ENCODE measurements at regions not wholly inside any gene's neighbourhood (a gene's known extent, or its start where the extent isn't known, plus 50 kb on each side); places are given as distances from the start of the nearest gene placed in this dataset.

DNA sequence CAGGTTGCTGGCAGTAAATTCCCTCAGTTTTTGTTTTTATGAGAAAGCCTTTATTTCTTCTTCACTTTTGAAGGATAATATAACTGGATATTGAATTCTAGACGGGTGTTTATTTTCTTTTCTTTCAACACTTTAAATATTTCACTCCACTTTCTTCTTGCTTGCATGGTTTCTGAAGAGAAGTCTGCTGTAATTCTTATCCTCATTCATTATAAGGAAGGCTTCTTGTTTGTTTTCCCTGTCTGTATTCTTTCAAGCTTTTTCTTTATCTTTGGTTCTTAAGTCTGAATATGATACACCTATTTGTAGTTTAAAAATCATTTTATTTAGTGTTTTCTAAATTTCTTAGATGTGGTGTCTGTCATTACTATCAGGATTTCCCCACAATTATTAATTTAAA, 1054.3 kb downstream of the TLE1 start:
- Histone ChIP-seq H2BK120ac (ENCODE audit: low read depth, low read length) (no peak overlapping the region), H3K27me3 (ENCODE audit: control insufficient read depth in 3 of 3, insufficient read depth in 3 of 3, low read depth in 1 of 3, low read length in 3 of 3) (no peaks in the 10 kb centered on the region), H4K91ac (ENCODE audit: low read depth, low read length, poor library complexity) (no peak overlapping the region), H3K4ac (ENCODE audit: low read length) (no peak overlapping the region), H3K36me3 (replicated peaks in 1 of 2; ENCODE audit: control insufficient read depth in 2 of 2, insufficient read depth in 2 of 2, low read length in 2 of 2) (no peaks in the 10 kb centered on the region), H2BK12ac (ENCODE audit: low read length) (no peak overlapping the region), H3K14ac (ENCODE audit: low read length) (no peak overlapping the region), H2AFZ (ENCODE audit: low read length) (no peak overlapping the region), H3K23ac (ENCODE audit: low read depth, low read length, poor library complexity) (no peak overlapping the region), H3K9me3 (replicated peaks in 1 of 2; ENCODE audit: control insufficient read depth in 2 of 2, insufficient read depth in 1 of 2, low read depth in 1 of 2, low read length in 2 of 2) (no peaks in the 10 kb centered on the region), H3K79me1 (ENCODE audit: low read depth, low read length) (no peaks in the 10 kb centered on the region), H3K4me2 (ENCODE audit: insufficient read depth, low read length, poor library complexity, severe bottlenecking) (no peak overlapping the region), H3K4me1 (ENCODE audit: control insufficient read depth in 2 of 2, insufficient read depth in 1 of 2, low read depth in 1 of 2, low read length in 2 of 2) (no peaks in the 10 kb centered on the region), H3K27ac (replicated peaks; ENCODE audit: low read length) (no peak overlapping the region), H3K9ac (ENCODE audit: low read depth, low read length, poor library complexity) (no peak overlapping the region), H4K8ac (ENCODE audit: low read depth, low read length) (no peak overlapping the region), H2BK5ac (ENCODE audit: low read length) (no peak overlapping the region), H3K18ac (ENCODE audit: low read length) (no peak overlapping the region), H2AK5ac (ENCODE audit: low read depth, low read length) (no peak overlapping the region), H3K4me3 (ENCODE audit: low read length in 2 of 2) (no peak overlapping the region), H2BK15ac (ENCODE audit: low read length) (no peak overlapping the region)
- no peak for DNase-seq (ENCODE audit: low spot score)
- no CpG with 5 or more reads among the region's 1 CpG for WGBS, 2 donors (ENCODE audit: extremely low coverage in 2 of 2, insufficient read length in 2 of 2, insufficient replicate concordance in 1 of 2)

DNA sequence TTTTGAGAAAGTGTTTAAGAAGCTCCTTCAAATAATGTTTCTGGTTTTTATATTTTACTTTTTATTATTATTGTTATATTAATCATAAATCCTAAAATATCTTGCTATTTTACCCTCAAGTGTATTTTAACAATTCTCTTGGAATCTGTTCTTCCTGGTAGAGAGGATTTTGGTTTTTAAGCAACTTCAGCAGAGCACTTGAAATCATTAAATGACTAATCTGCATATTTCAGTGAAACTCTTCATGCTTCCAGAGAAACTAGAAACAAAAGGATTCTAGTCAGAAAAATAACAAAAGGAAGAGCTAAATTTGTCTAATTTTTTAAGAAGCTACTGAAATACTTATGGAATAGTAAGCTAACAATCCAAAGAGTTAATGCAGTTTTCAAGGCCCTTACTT, 1057.3 kb downstream of the TLE1 start:
- H3K27ac ChIP-seq (replicated peaks; ENCODE audit: low read length), result no peak overlapping the region
- no peak for DNase-seq (ENCODE audit: low spot score)
- H3K9me3 ChIP-seq (replicated peaks in 1 of 2; ENCODE audit: control insufficient read depth in 2 of 2, insufficient read depth in 1 of 2, low read depth in 1 of 2, low read length in 2 of 2), result no peaks in the 10 kb centered on the region
- no peak overlapping the region for H4K8ac ChIP-seq (ENCODE audit: low read depth, low read length)
- no peak overlapping the region for H2BK5ac ChIP-seq (ENCODE audit: low read length)
- no peak overlapping the region for H2BK12ac ChIP-seq (ENCODE audit: low read length)
- H2AK5ac ChIP-seq (ENCODE audit: low read depth, low read length), result no peak overlapping the region
- no peak overlapping the region for H3K23ac ChIP-seq (ENCODE audit: low read depth, low read length, poor library complexity)
- H2AFZ ChIP-seq (ENCODE audit: low read length), result no peak overlapping the region
- no peak overlapping the region for H3K14ac ChIP-seq (ENCODE audit: low read length)
- no peaks in the 10 kb centered on the region for H3K36me3 ChIP-seq (replicated peaks in 1 of 2; ENCODE audit: control insufficient read depth in 2 of 2, insufficient read depth in 2 of 2, low read length in 2 of 2)
- no peak overlapping the region for H3K4me2 ChIP-seq (ENCODE audit: insufficient read depth, low read length, poor library complexity, severe bottlenecking)
- no peak overlapping the region for H3K18ac ChIP-seq (ENCODE audit: low read length)
- no peak overlapping the region for H3K9ac ChIP-seq (ENCODE audit: low read depth, low read length, poor library complexity)
- no peak overlapping the region for H3K4me3 ChIP-seq (ENCODE audit: low read length in 2 of 2)
- no peaks in the 10 kb centered on the region for H3K4me1 ChIP-seq (ENCODE audit: control insufficient read depth in 2 of 2, insufficient read depth in 1 of 2, low read depth in 1 of 2, low read length in 2 of 2)
- H4K91ac ChIP-seq (ENCODE audit: low read depth, low read length, poor library complexity), result no peak overlapping the region
- H3K27me3 ChIP-seq (ENCODE audit: control insufficient read depth in 3 of 3, insufficient read depth in 3 of 3, low read depth in 1 of 3, low read length in 3 of 3), result no peaks in the 10 kb centered on the region
- H2BK120ac ChIP-seq (ENCODE audit: low read depth, low read length), result no peak overlapping the region
- H3K79me1 ChIP-seq (ENCODE audit: low read depth, low read length), result no peaks in the 10 kb centered on the region
- H2BK15ac ChIP-seq (ENCODE audit: low read length), result no peak overlapping the region
- no peak overlapping the region for H3K4ac ChIP-seq (ENCODE audit: low read length)

DNA sequence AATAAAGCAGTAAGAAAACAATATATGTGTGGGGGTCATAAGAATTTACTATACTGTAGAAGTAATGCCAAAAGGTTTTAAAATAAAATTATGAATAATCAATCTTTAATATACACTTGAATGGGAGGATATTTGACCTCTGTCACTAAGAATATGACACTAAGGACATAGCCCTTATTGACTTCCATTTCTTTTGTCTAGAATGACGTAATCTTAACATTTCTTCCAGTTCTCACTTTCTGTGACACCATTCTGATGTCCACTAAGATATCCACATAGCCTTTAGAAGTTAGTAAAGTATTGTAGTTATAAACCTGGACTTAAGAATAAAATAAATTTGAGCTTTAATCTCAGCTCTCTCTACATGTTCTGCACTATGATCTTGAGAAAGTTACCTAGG, 1050.7 kb downstream of the TLE4 start:
- Histone ChIP-seq H2BK5ac (ENCODE audit: low read length) (no peak overlapping the region), H2BK15ac (ENCODE audit: low read length) (no peak overlapping the region), H3K14ac (ENCODE audit: low read length) (no peak overlapping the region), H2BK120ac (ENCODE audit: low read depth, low read length) (no peak overlapping the region), H3K27ac (replicated peaks; ENCODE audit: low read length) (no peak overlapping the region), H3K4me3 (ENCODE audit: low read length in 2 of 2) (no peak overlapping the region), H3K18ac (ENCODE audit: low read length) (no peak overlapping the region), H3K9me3 (replicated peaks in 1 of 2; ENCODE audit: control insufficient read depth in 2 of 2, insufficient read depth in 1 of 2, low read depth in 1 of 2, low read length in 2 of 2) (no peaks in the 10 kb centered on the region), H3K4me1 (ENCODE audit: control insufficient read depth in 2 of 2, insufficient read depth in 1 of 2, low read depth in 1 of 2, low read length in 2 of 2) (no peaks in the 10 kb centered on the region), H3K23ac (ENCODE audit: low read depth, low read length, poor library complexity) (no peak overlapping the region), H3K27me3 (ENCODE audit: control insufficient read depth in 3 of 3, insufficient read depth in 3 of 3, low read depth in 1 of 3, low read length in 3 of 3) (no peaks in the 10 kb centered on the region), H3K9ac (ENCODE audit: low read depth, low read length, poor library complexity) (no peak overlapping the region), H4K91ac (ENCODE audit: low read depth, low read length, poor library complexity) (no peak overlapping the region), H2AK5ac (ENCODE audit: low read depth, low read length) (no peak overlapping the region), H3K4me2 (ENCODE audit: insufficient read depth, low read length, poor library complexity, severe bottlenecking) (no peak overlapping the region), H2BK12ac (ENCODE audit: low read length) (no peak overlapping the region), H3K36me3 (replicated peaks in 1 of 2; ENCODE audit: control insufficient read depth in 2 of 2, insufficient read depth in 2 of 2, low read length in 2 of 2) (no peaks in the 10 kb centered on the region), H3K4ac (ENCODE audit: low read length) (no peak overlapping the region), H4K8ac (ENCODE audit: low read depth, low read length) (no peak overlapping the region), H3K79me1 (ENCODE audit: low read depth, low read length) (no peaks in the 10 kb centered on the region), H2AFZ (ENCODE audit: low read length) (no peak overlapping the region)
- WGBS, 2 donors (ENCODE audit: extremely low coverage in 2 of 2, insufficient read length in 2 of 2, insufficient replicate concordance in 1 of 2), result no CpG with 5 or more reads among the region's 1 CpG
- no peak for DNase-seq (ENCODE audit: low spot score)

DNA sequence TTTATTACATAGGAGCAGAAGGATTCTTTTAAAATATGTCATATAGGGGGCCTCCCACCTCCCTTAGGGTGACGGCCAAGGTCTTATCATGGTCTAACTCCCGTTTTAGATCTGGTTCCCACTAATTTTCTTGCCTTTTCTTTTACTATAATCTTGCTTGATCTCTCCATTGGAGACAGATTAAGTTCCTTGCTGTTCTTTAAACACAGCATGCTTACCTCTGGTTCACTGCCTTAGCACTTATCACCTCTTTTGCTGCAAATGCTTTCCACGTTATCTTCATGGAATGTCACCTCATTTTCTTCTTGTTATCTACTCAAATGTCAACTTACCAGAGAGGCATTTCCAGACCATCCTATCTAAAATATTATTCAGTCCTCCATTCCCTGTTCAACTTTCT, 1047.6 kb downstream of the TLE4 start:
- no peak for DNase-seq (ENCODE audit: low spot score)
- Histone ChIP-seq H2BK120ac (ENCODE audit: low read depth, low read length) (no peak overlapping the region), H3K9ac (ENCODE audit: low read depth, low read length, poor library complexity) (no peak overlapping the region), H2BK12ac (ENCODE audit: low read length) (no peak overlapping the region), H4K91ac (ENCODE audit: low read depth, low read length, poor library complexity) (no peak overlapping the region), H3K23ac (ENCODE audit: low read depth, low read length, poor library complexity) (no peak overlapping the region), H3K79me1 (ENCODE audit: low read depth, low read length) (no peaks in the 10 kb centered on the region), H3K27ac (replicated peaks; ENCODE audit: low read length) (no peak overlapping the region), H3K18ac (ENCODE audit: low read length) (no peak overlapping the region), H3K36me3 (replicated peaks in 1 of 2; ENCODE audit: control insufficient read depth in 2 of 2, insufficient read depth in 2 of 2, low read length in 2 of 2) (no peaks in the 10 kb centered on the region), H3K4me2 (ENCODE audit: insufficient read depth, low read length, poor library complexity, severe bottlenecking) (no peak overlapping the region), H3K14ac (ENCODE audit: low read length) (no peak overlapping the region), H2AFZ (ENCODE audit: low read length) (no peak overlapping the region), H3K4me3 (ENCODE audit: low read length in 2 of 2) (no peak overlapping the region), H2BK5ac (ENCODE audit: low read length) (no peak overlapping the region), H2BK15ac (ENCODE audit: low read length) (no peak overlapping the region), H3K4ac (ENCODE audit: low read length) (no peak overlapping the region), H4K8ac (ENCODE audit: low read depth, low read length) (no peak overlapping the region), H2AK5ac (ENCODE audit: low read depth, low read length) (no peak overlapping the region), H3K4me1 (ENCODE audit: control insufficient read depth in 2 of 2, insufficient read depth in 1 of 2, low read depth in 1 of 2, low read length in 2 of 2) (no peaks in the 10 kb centered on the region), H3K27me3 (ENCODE audit: control insufficient read depth in 3 of 3, insufficient read depth in 3 of 3, low read depth in 1 of 3, low read length in 3 of 3) (no peaks in the 10 kb centered on the region), H3K9me3 (replicated peaks in 1 of 2; ENCODE audit: control insufficient read depth in 2 of 2, insufficient read depth in 1 of 2, low read depth in 1 of 2, low read length in 2 of 2) (no peaks in the 10 kb centered on the region)
- no CpG with 5 or more reads among the region's 3 CpGs for WGBS, 2 donors (ENCODE audit: extremely low coverage in 2 of 2, insufficient read length in 2 of 2, insufficient replicate concordance in 1 of 2)
